HEK293T (cell line): ENCODE measurements at regions not wholly inside any gene's neighbourhood (a gene's known extent, or its start where the extent isn't known, plus 50 kb on each side); places are given as distances from the start of the nearest gene placed in this dataset.

Experiments used
- ARNT ChIP-seq: fragments of 450-650 bp; IDR thresholded peaks from 2 replicates; pipeline ENCODE4 v1.6.1; 2017; ENCODE audit warnings: mild to moderate bottlenecking
- BHLHE40 ChIP-seq: fragments of 450-650 bp; IDR thresholded peaks from 2 replicates; pipeline ENCODE4 v1.6.1; 2016; ENCODE audit warnings: mild to moderate bottlenecking, moderate library complexity, borderline replicate concordance
- CTBP1 ChIP-seq: fragments of 450-650 bp; IDR thresholded peaks from 2 replicates; pipeline ENCODE4 v1.6.1; 2016; ENCODE audit warnings: borderline replicate concordance
- FOXK2 ChIP-seq: fragments of 450-650 bp; IDR thresholded peaks from 2 replicates; pipeline ENCODE4 v1.6.1; 2016; ENCODE audit warnings: mild to moderate bottlenecking
- FOXM1 ChIP-seq: fragments of 450-650 bp; IDR thresholded peaks from 2 replicates; pipeline ENCODE4 v1.6.1; 2017; ENCODE audit warnings: mild to moderate bottlenecking, borderline replicate concordance
- NFRKB ChIP-seq: fragments of 450-650 bp; IDR thresholded peaks from 2 replicates; pipeline ENCODE4 v1.6.1; 2016; ENCODE audit warnings: mild to moderate bottlenecking, moderate library complexity
- PKNOX1 ChIP-seq: fragments of 450-650 bp; IDR thresholded peaks from 2 replicates; pipeline ENCODE4 v1.6.1; 2016
- SP1 ChIP-seq: fragments of 450-650 bp; IDR thresholded peaks from 2 replicates; pipeline ENCODE4 v1.6.1; 2017
- SUZ12 ChIP-seq: fragments of 450-650 bp; IDR thresholded peaks from 2 replicates; pipeline ENCODE4 v1.6.1; 2016; ENCODE audit warnings: mild to moderate bottlenecking
- TARDBP ChIP-seq: fragments of 450-650 bp; IDR thresholded peaks from 2 replicates; pipeline ENCODE4 v1.6.1; 2016

GRCh38 chr20:6605055-6605935, 162.2 kb upstream of the BMP2 start:
- TF ChIP-seq NFRKB: no peak
- TF ChIP-seq FOXM1: no peak
- TF ChIP-seq TARDBP: no peak
- TF ChIP-seq BHLHE40: no peak
- no peak for TF ChIP-seq ARNT
- TF ChIP-seq FOXK2: no peak
- TF ChIP-seq CTBP1: no peak
- no peak for TF ChIP-seq SUZ12
- TF ChIP-seq SP1: no peak
- no peak for TF ChIP-seq PKNOX1
